G401 (cell line): ENCODE measurements at regions not wholly inside any gene's neighbourhood (a gene's known extent, or its start where the extent isn't known, plus 50 kb on each side); places are given as distances from the start of the nearest gene placed in this dataset.

Source experiments
- DNase-seq: peaks from one replicate; pipeline ENCODE4 v3.0.0-alpha.2; 2015; ENCODE audit warnings: low spot score
- in situ Hi-C: cut with HindIII; loops from 2 replicates; pipeline ENCODE4 v1.10.0; 2016; ENCODE audit warnings: low sequenced_read_pairs, mixed read lengths

GRCh38 chr10:112006831-112007230, 176.7 kb downstream of the GPAM start:
- in situ Hi-C loops, result no loop called here

GRCh38 chr10:112022196-112022595, 161.4 kb downstream of the GPAM start:
- no peak for DNase-seq
- in situ Hi-C loops, result no loop called here

More at GRCh38 chr10:112006831-112007230, 176.7 kb downstream of the GPAM start:
- no peak for DNase-seq

- in situ Hi-C loops, result no loop called here
Measured at GRCh38 chr10:112024079-112024478, 159.5 kb downstream of the GPAM start.

GRCh38 chr10:112025228-112025627, 158.3 kb downstream of the GPAM start:
- in situ Hi-C loops, result no loop called here
- no peak for DNase-seq

More at GRCh38 chr10:112024079-112024478, 159.5 kb downstream of the GPAM start:
- no peak for DNase-seq

- no peak for DNase-seq
- in situ Hi-C loops, result no loop called here
Measured at GRCh38 chr10:112026438-112026837, 157.1 kb downstream of the GPAM start.

DNA sequence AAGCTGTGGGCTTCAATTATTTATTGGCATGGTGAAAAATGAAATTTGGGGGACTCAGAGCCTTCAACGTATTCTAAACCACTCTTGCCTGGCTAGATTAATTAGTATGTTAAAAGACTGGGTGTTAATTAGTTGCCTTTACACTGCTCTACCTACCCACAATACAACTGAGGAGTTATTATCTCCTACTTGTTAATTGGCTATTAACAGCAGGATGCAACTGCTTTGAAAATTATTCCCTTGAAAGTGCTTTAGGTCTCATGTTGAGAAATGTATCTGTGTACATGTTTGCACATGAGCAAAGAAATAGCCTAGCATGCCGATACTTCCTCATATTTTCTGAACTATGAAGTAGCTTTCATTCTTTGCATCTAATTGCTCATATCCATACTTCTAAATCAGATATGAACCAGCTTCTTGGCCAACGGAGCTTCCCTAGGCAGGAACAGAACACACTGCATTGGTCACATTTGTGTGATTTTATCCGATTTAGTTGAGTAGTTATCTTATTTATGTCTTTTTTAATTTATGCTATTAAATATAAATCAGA, 155.8 kb downstream of the GPAM start:
- no peak for DNase-seq
- in situ Hi-C loops, result no loop called here

DNA sequence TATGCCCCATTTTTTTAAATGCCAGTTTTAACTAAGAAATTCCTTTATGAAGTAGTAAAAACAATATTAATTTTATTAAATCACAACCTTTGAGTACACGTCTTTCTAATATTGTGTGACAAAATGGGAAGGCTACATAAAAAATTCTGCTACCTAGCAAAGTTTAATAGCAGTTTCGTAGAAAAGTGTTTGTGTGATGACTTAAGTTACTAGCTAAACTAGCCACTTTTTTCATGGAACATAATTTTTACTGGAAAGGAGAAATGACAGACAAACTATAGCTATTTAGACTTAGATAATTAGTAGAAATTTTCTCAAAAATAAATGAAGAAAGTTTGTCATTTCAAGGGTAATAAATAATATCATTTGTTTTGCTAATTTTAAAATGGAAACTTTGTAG, 153.1 kb downstream of the GPAM start:
- no peak for DNase-seq
- in situ Hi-C loops, result no loop called here

DNA sequence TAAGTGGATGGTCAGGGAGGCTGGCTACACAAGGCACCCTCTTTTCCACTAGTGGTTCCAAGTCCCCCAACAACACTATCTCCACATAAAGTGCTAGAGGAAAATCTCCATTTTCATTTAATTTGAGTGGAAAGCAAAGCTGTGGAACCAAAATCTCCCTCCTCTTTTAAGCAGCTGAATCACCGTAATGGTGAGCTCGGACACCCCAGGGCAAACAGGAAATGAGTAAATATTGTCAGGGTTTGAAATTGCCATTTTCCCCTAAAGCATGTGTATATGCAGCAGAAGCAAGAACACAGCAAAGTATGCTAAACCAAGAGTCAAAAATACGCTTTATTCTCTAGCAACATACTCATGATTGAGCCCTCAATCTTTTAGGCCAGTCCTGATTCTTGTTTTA, 143.7 kb downstream of the GPAM start:
- no peak for DNase-seq
- in situ Hi-C loops, result no loop called here

DNA sequence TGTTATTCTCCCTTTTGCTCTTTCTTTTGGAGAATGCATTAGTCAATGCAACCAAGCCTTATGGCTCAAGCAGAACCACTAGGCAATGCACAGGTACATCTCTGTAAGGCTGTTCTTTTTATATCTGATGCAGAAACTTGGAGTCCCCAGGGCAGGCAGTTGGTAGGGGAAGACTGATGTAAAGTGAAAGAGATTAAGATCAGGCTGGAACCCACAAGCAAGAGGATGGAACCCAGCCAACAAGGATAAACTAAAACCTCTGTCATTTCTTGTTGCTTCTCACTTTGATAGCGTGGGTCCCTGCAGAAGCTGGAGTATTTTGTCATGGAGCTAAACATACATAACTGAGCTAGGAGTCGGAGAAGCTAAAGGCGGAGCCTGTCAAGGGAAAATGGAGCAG, 142.9 kb downstream of the GPAM start:
- no peak for DNase-seq
- in situ Hi-C loops, result no loop called here

- in situ Hi-C loops, result no loop called here
Measured at GRCh38 chr10:112045938-112046337, 137.6 kb downstream of the GPAM start.

DNA sequence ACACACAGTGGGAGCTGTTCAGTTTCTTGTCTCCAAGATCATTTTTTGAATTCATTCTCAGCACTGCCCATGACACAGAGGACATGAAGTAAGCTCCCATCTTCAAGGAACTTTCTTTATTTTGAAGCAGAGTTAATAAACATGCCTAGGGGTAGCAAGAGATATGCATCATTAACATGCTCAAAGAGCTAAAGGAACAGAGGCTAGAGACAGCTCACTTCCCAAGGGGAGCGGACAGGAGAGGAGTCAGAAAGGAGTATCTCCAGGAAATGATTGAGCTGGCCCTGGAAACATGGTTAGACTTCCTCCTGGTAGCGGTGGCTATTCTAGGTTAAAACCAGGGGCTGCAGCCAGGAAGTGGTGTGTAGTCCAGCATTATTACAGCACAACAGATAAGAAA, 135.9 kb downstream of the GPAM start:
- in situ Hi-C loops, result no loop called here

More at GRCh38 chr10:112045938-112046337, 137.6 kb downstream of the GPAM start:
- no peak for DNase-seq

DNA sequence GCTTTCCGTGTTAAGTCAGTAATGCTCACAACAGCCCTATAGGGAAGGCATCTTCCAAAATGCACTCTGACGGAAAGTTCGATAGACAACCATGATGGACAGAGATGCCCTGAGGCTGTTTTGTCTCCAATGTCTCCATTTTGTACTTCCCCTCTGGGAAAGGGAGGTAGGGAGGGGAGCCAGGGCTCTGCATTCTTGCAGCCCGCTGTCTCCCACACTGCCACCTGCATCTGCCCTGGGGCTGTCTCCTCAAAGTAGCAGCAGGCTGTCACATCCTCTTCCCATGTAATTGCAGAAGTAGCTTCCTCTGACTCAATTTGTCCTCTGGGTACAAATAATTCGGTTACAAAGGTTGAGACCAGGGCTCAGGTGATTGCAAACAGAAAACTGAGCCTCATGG, 131.4 kb downstream of the GPAM start:
- in situ Hi-C loops, result no loop called here
- DNase-seq, result no peak

More for the DNA sequence above, 135.9 kb downstream of the GPAM start:
- DNase-seq, result no peak

DNA sequence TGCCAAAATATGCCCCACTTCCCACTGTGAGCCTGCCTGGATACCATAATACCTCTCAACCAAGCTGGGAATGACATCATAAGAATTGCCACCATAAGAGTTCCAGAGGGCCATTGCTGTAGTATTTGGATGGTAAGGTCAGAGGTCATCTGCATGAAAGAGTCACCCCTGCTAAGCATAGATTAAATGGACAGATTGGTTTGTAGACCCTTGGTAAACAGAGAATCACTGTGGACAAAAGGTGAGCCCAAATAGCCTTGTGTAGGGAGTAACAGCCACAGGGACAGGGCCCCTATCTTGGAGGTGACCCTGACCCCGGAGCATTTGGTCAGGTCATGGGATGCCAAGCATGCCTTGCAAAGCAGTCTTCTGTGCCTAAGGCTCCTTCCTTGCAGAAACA, 129.7 kb downstream of the GPAM start:
- in situ Hi-C loops, result no loop called here
- DNase-seq, result no peak

DNA sequence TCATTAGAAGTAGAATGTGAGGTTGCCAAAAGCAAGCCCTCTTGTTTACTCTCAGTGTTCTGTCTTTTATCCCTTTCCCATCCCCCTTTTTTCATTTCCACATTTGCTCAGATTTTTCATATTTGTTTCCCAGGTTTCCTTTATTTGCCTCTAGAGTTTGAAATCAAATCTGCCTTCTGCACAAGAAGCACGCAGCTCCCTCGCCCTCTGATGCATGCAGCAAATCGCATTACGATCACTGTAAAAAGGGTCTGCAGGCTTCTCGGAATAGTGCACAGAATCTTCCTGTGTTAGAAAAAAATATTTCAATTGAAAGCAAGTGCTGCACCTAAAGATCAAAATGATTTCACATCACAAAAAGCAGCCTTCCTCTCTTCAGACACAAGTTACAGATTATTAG, 129.0 kb downstream of the GPAM start:
- DNase-seq, result no peak
- in situ Hi-C loops, result no loop called here

DNA sequence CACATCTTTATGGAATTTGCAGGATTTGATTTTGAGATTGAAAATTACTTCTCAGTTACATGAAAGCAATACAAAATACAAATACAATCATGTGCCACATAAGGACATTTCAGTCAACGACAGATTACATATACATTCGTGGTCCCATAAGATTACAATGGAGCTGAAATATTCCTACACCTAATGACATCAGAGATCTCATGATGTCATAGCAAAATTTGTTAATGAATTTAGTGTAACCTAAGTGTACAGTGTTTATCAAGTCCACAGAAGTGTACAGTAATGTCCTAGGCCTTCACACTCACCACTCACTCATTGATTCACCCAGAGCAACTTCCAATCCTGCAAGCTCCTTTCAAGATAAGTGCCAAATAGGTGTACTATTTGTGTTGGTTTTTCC, 126.5 kb downstream of the GPAM start:
- in situ Hi-C loops, result no loop called here
- no peak for DNase-seq

DNA sequence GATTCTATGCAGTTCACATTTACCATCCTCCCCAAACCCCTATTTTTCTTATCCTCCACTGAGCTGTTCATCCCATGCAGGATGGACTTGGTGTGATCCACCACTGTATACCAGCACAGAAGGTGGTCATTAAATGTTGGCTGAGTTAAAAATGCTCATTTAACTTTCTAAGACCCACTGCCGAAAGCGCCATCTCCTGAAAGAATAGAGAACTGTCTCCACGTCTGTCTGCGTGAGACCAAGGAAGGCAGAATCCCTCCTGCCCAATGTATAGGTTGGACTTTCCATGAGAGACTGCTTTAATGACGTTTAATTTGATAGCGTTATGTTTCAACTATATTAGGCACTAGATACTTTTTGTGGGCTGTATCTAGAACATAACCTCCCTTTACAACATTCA, 124.3 kb downstream of the GPAM start:
- in situ Hi-C loops, result no loop called here
- DNase-seq, result no peak

GRCh38 chr10:112071596-112072133, 111.9 kb downstream of the GPAM start:
- in situ Hi-C loops, result no loop called here
- no peak for DNase-seq

- DNase-seq, result no peak
- in situ Hi-C loops, result no loop called here
Measured at GRCh38 chr10:112078003-112078402, 105.6 kb downstream of the GPAM start.

GRCh38 chr10:112080231-112080630, 103.3 kb downstream of the GPAM start:
- in situ Hi-C loops, result no loop called here
- DNase-seq, result no peak

DNA sequence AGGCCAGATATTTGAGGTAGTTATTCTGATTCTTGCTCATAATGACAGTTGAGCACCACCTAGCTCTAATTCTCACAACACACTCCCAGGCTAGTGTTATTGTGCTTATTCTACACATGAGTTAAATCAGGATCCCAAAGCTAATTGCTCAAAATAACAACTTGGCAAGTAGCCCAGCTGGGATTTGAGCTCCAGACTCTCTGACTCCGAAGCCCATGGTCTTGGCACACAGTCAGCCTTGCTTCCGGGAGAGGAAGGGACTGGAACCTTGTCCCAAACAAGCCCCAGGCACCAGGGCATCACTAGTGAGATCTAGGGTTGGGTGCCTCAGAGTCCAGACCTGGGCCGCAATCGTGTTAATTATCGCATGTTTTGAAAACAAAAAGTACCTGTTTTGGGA, 101.4 kb downstream of the GPAM start:
- DNase-seq, result peak; percentile 58
- in situ Hi-C loops, result no loop called here

DNA sequence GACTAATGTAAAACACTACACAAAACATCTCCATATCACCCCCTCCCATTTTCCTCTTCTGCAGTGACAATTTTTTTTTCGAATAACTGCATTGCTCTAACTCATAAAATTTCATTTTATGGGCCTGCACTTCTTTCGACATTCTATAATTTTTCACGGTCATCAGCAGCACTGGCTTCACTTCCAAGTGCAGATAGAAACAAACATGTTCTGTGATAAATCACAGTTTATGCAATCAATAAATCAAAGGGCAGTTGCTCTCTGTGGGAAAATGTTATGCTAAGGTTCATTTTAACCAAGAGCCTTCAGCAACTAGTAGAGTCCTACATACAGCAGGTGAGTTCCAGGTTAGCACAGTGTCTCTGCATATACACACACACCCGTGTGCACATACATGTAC, 100.1 kb downstream of the GPAM start:
- in situ Hi-C loops, result no loop called here
- DNase-seq, result no peak
